HCT116 (cell line): ENCODE measurements at regions not wholly inside any gene's neighbourhood (a gene's known extent, or its start where the extent isn't known, plus 50 kb on each side); places are given as distances from the start of the nearest gene placed in this dataset.

ENCODE experiments used
- ATAC-seq: fragments of 200-7000 bp; cut with Tn5 transposase; 2 replicates; pipeline ENCODE4 v1.9.1; 2020; ENCODE audit warnings: mild to moderate bottlenecking, moderate library complexity
- BruUV-seq: library from RNA; stranded (reverse); fragments of 400-500 nt; replicated peaks from 2 replicates; lab custom pipeline; 2021; lab: Mats Ljungman, UMichigan
- CTCF ChIA-PET: fragments of 300-600 bp; sonication (Branson Sonifier 250); formaldehyde crosslinking; loops from one replicate; lab custom pipeline; 2021; ENCODE audit warnings: antibody characterized with exemption; lab: Charles Lee
- POLR2A ChIA-PET: fragments of 300-600, 350-600 bp; sonication (Branson Sonifier 250); formaldehyde crosslinking; loops from one replicate; lab custom pipeline; 2021; ENCODE audit warnings: antibody characterized with exemption; lab: Charles Lee
- RAD21 ChIA-PET, 2 experiments: fragments of 300-600 bp; sonication (Branson Sonifier 250); formaldehyde crosslinking; loops; one replicate each; lab custom pipeline; 2023; ENCODE audit warnings: low total read pairs in 2 of 2; ENCODE audit not compliant: uncharacterized antibody in 2 of 2, unreplicated experiment in 2 of 2, low non-redundant PET in 1 of 2; lab: Charles Lee
- DNase-seq: peaks from one replicate; pipeline ENCODE4 v3.0.0-alpha.2; 2010; ENCODE audit warnings: low read depth, low spot score
- H2AFZ ChIP-seq: fragments of 200-600 bp; shearing (Covaris generic), sonication (generic); 2 replicates; pipeline ENCODE4 v1.6.1; 2017; ENCODE audit warnings: low read depth, mixed run types, mixed read lengths, antibody characterized with exemption, low read length; ENCODE audit not compliant: poor library complexity, severe bottlenecking
- H3K27ac ChIP-seq: 2 replicates; pipeline ENCODE4 v1.5.1; 2012; ENCODE audit warnings: low read depth, low read length
- H3K27me3 ChIP-seq: fragments of 200-600 bp; sonication (generic); 2 replicates; pipeline ENCODE4 v1.6.1; 2016; ENCODE audit warnings: mixed run types, low read length, mixed read lengths; ENCODE audit not compliant: insufficient read depth
- H3K36me3 ChIP-seq, 2 experiments: fragments of 200-500 bp in 1 of 2; fragments of 200-600 bp in 1 of 2; sonication (Bioruptor generic) in 1 of 2; sonication (generic) in 1 of 2; 2 replicates each; pipeline versions ENCODE4 v1.5.1 to v1.6.1; 2014 to 2016; ENCODE audit warnings: low read length in 2 of 2, inconsistent platforms in 1 of 2, mixed read lengths in 1 of 2, mixed run types in 1 of 2; ENCODE audit not compliant: insufficient read depth in 2 of 2, control insufficient read depth in 1 of 2
- H3K4me1 ChIP-seq, 2 experiments: fragments of 200-600 bp in 1 of 2; sonication (generic) in 1 of 2; 2 replicates each; pipeline versions ENCODE4 v1.5.1 to v1.6.1; 2012 to 2017; ENCODE audit warnings: low read length in 2 of 2, inconsistent platforms in 1 of 2, mild to moderate bottlenecking in 1 of 2, mixed read lengths in 1 of 2, mixed run types in 1 of 2, moderate library complexity in 1 of 2; ENCODE audit not compliant: insufficient read depth in 2 of 2, control insufficient read depth in 1 of 2
- H3K4me2 ChIP-seq: fragments of 200-600 bp; sonication (generic); 2 replicates; pipeline ENCODE4 v1.6.1; 2017; ENCODE audit warnings: mixed run types, low read length, mixed read lengths
- H3K4me3 ChIP-seq, 2 experiments: fragments of 200-600 bp in 1 of 2; sonication (generic) in 1 of 2; replicated peaks in 1 of 2; 2 replicates each; pipeline ENCODE4 v1.5.1; 2011 to 2016; ENCODE audit warnings: low read length in 2 of 2, control low read depth in 1 of 2, low read depth in 1 of 2, mild to moderate bottlenecking in 1 of 2, mixed read lengths in 1 of 2, mixed run types in 1 of 2
- H3K79me2 ChIP-seq: fragments of 200-600 bp; sonication (generic); 2 replicates; pipeline ENCODE4 v1.6.1; 2017; ENCODE audit warnings: mild to moderate bottlenecking, mixed run types, low read length, moderate library complexity, mixed read lengths; ENCODE audit not compliant: insufficient read depth
- H3K9ac ChIP-seq: fragments of 200-600 bp; sonication (generic); 2 replicates; pipeline ENCODE4 v1.6.1; 2016; ENCODE audit warnings: low read length, mixed read lengths
- H3K9me2 ChIP-seq: fragments of 200-600 bp; sonication (generic), shearing (Covaris generic); 2 replicates; pipeline ENCODE4 v1.6.1; 2017; ENCODE audit warnings: mixed run types, mild to moderate bottlenecking, moderate library complexity; ENCODE audit not compliant: insufficient read depth
- H3K9me3 ChIP-seq, 2 experiments: fragments of 200-500 bp in 1 of 2; fragments of 200-600 bp in 1 of 2; sonication (Bioruptor generic) in 1 of 2; sonication (generic) in 1 of 2; 2 replicates each; pipeline ENCODE4 v1.6.1; 2014 to 2017; ENCODE audit warnings: low read length in 2 of 2, mixed read lengths in 2 of 2, inconsistent platforms in 1 of 2, low read depth in 1 of 2, mild to moderate bottlenecking in 1 of 2, mixed run types in 1 of 2, moderate library complexity in 1 of 2; ENCODE audit not compliant: control insufficient read depth in 1 of 2, insufficient read depth in 1 of 2
- H4K20me1 ChIP-seq: fragments of 200-600 bp; sonication (generic), shearing (Covaris generic); 2 replicates; pipeline ENCODE4 v1.6.1; 2017; ENCODE audit warnings: mixed run types, mild to moderate bottlenecking, moderate library complexity; ENCODE audit not compliant: insufficient read depth
- CTCF ChIP-seq, 3 experiments: fragments of 200-600 bp in 1 of 3; sonication (generic) in 1 of 3; IDR thresholded peaks in 2 of 3; conservative IDR thresholded peaks in 1 of 3; 2 replicates each; pipeline ENCODE4 v1.5.1; 2012 to 2017; ENCODE audit warnings: low read depth in 2 of 3, low read length in 2 of 3, antibody characterized with exemption in 1 of 3, borderline replicate concordance in 1 of 3, control low read depth in 1 of 3, mild to moderate bottlenecking in 1 of 3, mixed read lengths in 1 of 3, mixed run types in 1 of 3, moderate library complexity in 1 of 3; ENCODE audit not compliant: insufficient read depth in 1 of 3
- EGR1 ChIP-seq: IDR thresholded peaks from 2 replicates; pipeline ENCODE4 v1.6.1; 2012; ENCODE audit warnings: low read depth
- ELF1 ChIP-seq: IDR thresholded peaks from 2 replicates; pipeline ENCODE4 v1.6.1; 2012; ENCODE audit warnings: low read depth, borderline replicate concordance
- EZH2 ChIP-seq: fragments of 200-600 bp; sonication (generic); IDR thresholded peaks from 2 replicates; pipeline ENCODE4 v1.6.1; 2017; ENCODE audit warnings: antibody characterized with exemption, mixed run types
- JUND ChIP-seq: IDR thresholded peaks from 2 replicates; pipeline ENCODE4 v1.6.1; 2012
- POLR2A ChIP-seq: IDR thresholded peaks from 2 replicates; pipeline ENCODE4 v1.7.0; 2011; ENCODE audit warnings: borderline replicate concordance; ENCODE audit not compliant: insufficient read depth, insufficient read length; ENCODE audit errors: extremely low read depth
- POLR2AphosphoS5 ChIP-seq: IDR thresholded peaks from 2 replicates; pipeline ENCODE4 v1.6.1; 2011; ENCODE audit warnings: mild to moderate bottlenecking, low read depth, low read length, moderate library complexity
- REST ChIP-seq: IDR thresholded peaks from 2 replicates; pipeline ENCODE4 v1.6.1; 2012; ENCODE audit warnings: low read depth
- SIN3A ChIP-seq: IDR thresholded peaks from 2 replicates; pipeline ENCODE4 v1.6.1; 2012; ENCODE audit warnings: low read depth
- SRF ChIP-seq: IDR thresholded peaks from 2 replicates; pipeline ENCODE4 v1.6.1; 2012; ENCODE audit warnings: low read depth
- TCF7L2 ChIP-seq: IDR thresholded peaks from 2 replicates; pipeline ENCODE4 v1.7.0; 2011; ENCODE audit warnings: borderline replicate concordance, inconsistent platforms; ENCODE audit not compliant: insufficient read depth, insufficient read length; ENCODE audit errors: extremely low read depth
- ZBTB33 ChIP-seq: IDR thresholded peaks from 2 replicates; pipeline ENCODE4 v1.6.1; 2011; ENCODE audit warnings: mild to moderate bottlenecking, low read length, moderate library complexity; ENCODE audit not compliant: insufficient replicate concordance; ENCODE audit errors: extremely low read depth
- ZFX ChIP-seq: fragments of 450-650 bp; IDR thresholded peaks from 2 replicates; pipeline ENCODE4 v1.6.1; 2017
- ZNF274 ChIP-seq: fragments of 200-500 bp; sonication (Bioruptor generic); IDR thresholded peaks from 2 replicates; pipeline ENCODE4 v1.6.1; 2014; ENCODE audit warnings: mild to moderate bottlenecking, low read depth, low read length, inconsistent platforms
- intact Hi-C: fragments of 100-400 bp; cut with micrococcal nuclease; formaldehyde crosslinking; loops from 2 replicates; pipeline ENCODE4 v1.10.0; 2022

DNA sequence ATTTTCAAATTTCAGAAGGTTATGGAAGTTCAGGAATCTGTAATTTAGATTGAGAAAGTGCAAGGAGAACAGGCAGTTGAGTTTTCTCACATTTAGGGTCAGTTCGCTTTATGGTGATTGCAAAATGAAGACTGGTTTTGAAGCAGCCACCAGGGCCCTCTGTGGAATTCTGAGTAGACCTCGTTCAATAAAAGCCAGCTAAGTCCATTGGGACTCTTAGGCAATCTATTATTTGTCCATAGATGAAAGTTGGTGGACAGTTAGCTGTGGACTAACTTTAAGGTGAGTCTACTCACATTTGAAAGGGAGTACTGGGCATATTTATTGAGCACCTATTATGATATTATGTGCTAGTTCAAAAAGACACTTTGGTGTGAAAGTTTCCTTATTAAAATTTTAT is 266.3 kb upstream of the LINC00305 start:
- TF ChIP-seq REST: no peak
- TF ChIP-seq EGR1: no peak
- no peak for TF ChIP-seq ZFX
- TF ChIP-seq ZNF274: no peak
- TF ChIP-seq JUND: no peak
- no peaks in the 10 kb centered on the region for H3K79me2 ChIP-seq
- H3K4me2 ChIP-seq: no peak overlapping the region
- no peak for DNase-seq
- no peak for ATAC-seq
- no peaks in the 10 kb centered on the region for H3K9me2 ChIP-seq
- intact Hi-C loops: no loop called here
- ChIA-PET RAD21 (no interaction called here), POLR2A (no interaction called here), CTCF (no interaction called here)
- no peak overlapping the region for H2AFZ ChIP-seq
- no peak overlapping the region for H3K27ac ChIP-seq
- no peak overlapping the region for H3K9ac ChIP-seq
- no peaks in the 10 kb centered on the region for H4K20me1 ChIP-seq
- peaks cover 7 to 18% of the 10 kb centered on the region in 2 experiments; a peak in 2 of 4 replicates for H3K9me3 ChIP-seq
- no peaks in the 10 kb centered on the region for H3K27me3 ChIP-seq
- BruUV-seq: no TSS peak
- no peaks in the 10 kb centered on the region for H3K36me3 ChIP-seq
- no peaks in the 10 kb centered on the region for H3K4me1 ChIP-seq
- H3K4me3 ChIP-seq: no peak overlapping the region

DNA sequence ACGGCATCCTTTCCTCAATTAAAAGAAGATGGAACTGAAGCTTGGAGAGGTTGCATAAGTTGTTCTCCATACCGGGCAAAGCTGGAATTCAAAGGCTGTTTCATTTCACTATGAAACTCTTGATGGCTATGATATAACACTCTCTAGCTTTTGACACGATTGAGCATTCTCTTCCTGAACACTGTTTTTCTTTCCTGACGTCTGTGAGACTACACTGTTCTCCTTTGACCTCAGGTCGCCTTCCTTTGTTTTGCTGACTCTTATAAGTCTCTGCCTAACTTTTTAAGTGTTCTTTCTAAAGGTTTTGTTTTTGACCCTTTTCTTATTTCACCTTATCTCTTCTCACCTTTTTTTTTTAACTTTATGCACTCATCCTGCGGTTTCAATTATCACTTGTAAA is 261.8 kb upstream of the LINC00305 start:
- intact Hi-C loops: no loop called here
- no peaks in the 10 kb centered on the region for H3K9me2 ChIP-seq
- no peak overlapping the region for H3K4me2 ChIP-seq
- BruUV-seq: no TSS peak
- H3K9me3 ChIP-seq: peaks cover 14 to 15% of the 10 kb centered on the region in 2 experiments; a peak in 2 of 4 replicates
- no peaks in the 10 kb centered on the region for H4K20me1 ChIP-seq
- no peaks in the 10 kb centered on the region for H3K79me2 ChIP-seq
- CTCF ChIA-PET: no interaction called here
- H2AFZ ChIP-seq: no peak overlapping the region
- no peak for ATAC-seq
- H3K4me1 ChIP-seq: no peaks in the 10 kb centered on the region
- no peaks in the 10 kb centered on the region for H3K36me3 ChIP-seq
- no peak overlapping the region for H3K27ac ChIP-seq
- RAD21 ChIA-PET: no interaction called here
- no peak overlapping the region for H3K4me3 ChIP-seq
- POLR2A ChIA-PET: no interaction called here
- H3K27me3 ChIP-seq: no peaks in the 10 kb centered on the region
- DNase-seq: no peak
- H3K9ac ChIP-seq: no peak overlapping the region
- TF ChIP-seq POLR2A: no peak
- no peak for TF ChIP-seq TCF7L2
- no peak for TF ChIP-seq POLR2AphosphoS5
- TF ChIP-seq ZBTB33: no peak
- TF ChIP-seq JUND: no peak
- TF ChIP-seq SRF: no peak
- TF ChIP-seq EGR1: no peak
- no peak for TF ChIP-seq ELF1
- TF ChIP-seq ZFX: no peak
- TF ChIP-seq SIN3A: no peak
- no peak for TF ChIP-seq EZH2
- no peak for TF ChIP-seq CTCF (IDR thresholded peaks at IDR 0.05 in 2 of 3, conservative IDR thresholded peaks at IDR 0.05 in 1 of 3; ENCODE audit: borderline replicate concordance in 1 of 3, insufficient read depth in 1 of 3, low read depth in 2 of 3, low read length in 2 of 3)
- no peak for TF ChIP-seq ZNF274
